ENCODE measurements at regions not wholly inside any gene's neighbourhood (a gene's known extent, or its start where the extent isn't known, plus 50 kb on each side); places are given as distances from the start of the nearest gene placed in this dataset.

- TF ChIP-seq, protein P1, sequence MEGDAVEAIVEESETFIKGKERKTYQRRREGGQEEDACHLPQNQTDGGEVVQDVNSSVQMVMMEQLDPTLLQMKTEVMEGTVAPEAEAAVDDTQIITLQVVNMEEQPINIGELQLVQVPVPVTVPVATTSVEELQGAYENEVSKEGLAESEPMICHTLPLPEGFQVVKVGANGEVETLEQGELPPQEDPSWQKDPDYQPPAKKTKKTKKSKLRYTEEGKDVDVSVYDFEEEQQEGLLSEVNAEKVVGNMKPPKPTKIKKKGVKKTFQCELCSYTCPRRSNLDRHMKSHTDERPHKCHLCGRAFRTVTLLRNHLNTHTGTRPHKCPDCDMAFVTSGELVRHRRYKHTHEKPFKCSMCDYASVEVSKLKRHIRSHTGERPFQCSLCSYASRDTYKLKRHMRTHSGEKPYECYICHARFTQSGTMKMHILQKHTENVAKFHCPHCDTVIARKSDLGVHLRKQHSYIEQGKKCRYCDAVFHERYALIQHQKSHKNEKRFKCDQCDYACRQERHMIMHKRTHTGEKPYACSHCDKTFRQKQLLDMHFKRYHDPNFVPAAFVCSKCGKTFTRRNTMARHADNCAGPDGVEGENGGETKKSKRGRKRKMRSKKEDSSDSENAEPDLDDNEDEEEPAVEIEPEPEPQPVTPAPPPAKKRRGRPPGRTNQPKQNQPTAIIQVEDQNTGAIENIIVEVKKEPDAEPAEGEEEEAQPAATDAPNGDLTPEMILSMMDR (IDR thresholded peaks at IDR 0.05; ENCODE audit: low read depth, low read length, missing input control), result no peak
- TF ChIP-seq, protein P2, sequence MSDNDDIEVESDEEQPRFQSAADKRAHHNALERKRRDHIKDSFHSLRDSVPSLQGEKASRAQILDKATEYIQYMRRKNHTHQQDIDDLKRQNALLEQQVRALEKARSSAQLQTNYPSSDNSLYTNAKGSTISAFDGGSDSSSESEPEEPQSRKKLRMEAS (IDR thresholded peaks at IDR 0.05), result no peak
- no peak for TF ChIP-seq EGR1 (IDR thresholded peaks at IDR 0.05; ENCODE audit: low read depth in 2 of 2)
- no peak for TF ChIP-seq GABPA (IDR thresholded peaks at IDR 0.05 in 1 of 2, conservative IDR thresholded peaks at IDR 0.05 in 1 of 2)
These were observed 57.6 kb downstream of the CD24 start for GRCh38 chr6:106916891-106917290.
